Fibroblast of skin of right biceps (primary cell): ENCODE measurements at regions not wholly inside any gene's neighbourhood (a gene's known extent, or its start where the extent isn't known, plus 50 kb on each side); places are given as distances from the start of the nearest gene placed in this dataset.
A peak's percentile ranks its signal among the peaks of the same experiment; 100 is the strongest.

ENCODE experiments used
- DNase-seq: peaks from one replicate; pipeline ENCODE4 v3.0.0-alpha.2; 2013

DNA sequence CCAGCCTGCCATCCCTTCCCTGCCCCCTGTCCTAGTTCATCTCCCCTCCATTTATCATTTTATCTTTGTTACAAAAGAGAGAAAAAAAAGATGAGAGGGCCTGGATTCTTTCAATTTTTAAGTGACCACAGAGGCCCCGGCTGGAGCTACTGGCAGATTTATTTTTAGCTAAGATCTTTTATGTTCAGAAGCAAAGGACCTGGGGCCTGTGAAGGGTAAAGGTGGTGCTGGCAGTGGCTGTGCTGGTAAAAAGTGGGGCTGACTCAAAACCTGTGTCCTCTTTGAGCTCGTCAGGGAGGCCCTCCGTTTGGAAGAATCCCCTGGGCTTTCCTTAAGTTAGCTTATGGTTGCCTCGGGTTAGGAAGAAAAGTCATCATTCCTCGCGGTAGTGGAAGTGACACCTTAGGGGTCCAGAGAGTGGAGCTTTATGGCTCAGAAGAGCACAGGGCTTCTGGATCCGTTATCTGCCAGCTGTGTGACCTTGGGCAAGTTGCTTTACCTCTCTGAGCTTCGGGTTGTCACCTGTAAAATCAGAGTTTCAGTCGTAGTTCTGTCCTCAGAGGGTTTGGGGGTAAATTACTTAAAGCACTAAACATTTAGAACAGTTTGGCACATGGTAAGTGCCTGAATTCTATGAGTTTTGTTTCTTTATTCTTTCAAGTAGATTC is 923.8 kb upstream of the EEF2KMT start:
- DNase-seq, result no peak

DNA sequence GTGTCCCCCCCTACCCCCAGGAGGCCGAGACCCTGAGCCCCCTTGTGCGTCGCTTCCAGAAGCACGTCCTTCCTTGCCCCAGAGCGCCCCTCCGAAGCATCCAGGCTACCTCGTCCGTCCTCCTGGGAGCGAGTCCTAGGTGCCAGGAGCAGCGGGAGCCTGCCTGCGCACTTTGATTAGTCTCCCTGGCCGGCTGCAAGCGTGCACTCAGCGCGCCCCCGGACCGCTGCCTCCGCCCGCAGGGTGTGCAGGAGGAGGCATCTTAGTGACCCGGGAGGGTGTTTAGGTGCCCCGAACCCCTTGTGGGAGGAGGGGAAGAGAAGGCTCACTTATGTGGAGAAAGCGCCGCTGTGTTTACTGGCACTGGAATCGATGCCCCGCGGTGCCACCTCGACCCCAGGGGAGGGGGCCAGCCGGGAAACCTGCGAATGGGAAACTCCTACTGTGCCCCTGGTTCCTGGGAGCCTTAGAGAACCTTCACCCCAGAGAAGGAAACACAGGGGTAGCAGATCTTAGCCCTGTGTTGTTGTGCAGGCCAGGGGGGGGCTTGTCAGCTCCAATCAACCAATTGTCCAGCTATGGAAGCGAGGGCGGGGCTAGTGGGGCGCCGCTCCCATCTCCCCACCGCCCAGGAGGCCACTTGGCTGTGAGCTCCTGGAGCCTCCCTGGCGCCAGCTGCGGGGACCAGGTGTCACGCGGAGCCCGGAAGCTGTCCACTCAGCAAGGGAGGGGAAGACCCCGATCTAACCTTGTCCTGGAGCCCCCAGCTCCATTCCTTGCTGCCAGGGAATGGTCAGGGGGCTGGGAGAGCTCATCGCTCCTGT is 922.8 kb upstream of the EEF2KMT start:
- no peak for DNase-seq

DNA sequence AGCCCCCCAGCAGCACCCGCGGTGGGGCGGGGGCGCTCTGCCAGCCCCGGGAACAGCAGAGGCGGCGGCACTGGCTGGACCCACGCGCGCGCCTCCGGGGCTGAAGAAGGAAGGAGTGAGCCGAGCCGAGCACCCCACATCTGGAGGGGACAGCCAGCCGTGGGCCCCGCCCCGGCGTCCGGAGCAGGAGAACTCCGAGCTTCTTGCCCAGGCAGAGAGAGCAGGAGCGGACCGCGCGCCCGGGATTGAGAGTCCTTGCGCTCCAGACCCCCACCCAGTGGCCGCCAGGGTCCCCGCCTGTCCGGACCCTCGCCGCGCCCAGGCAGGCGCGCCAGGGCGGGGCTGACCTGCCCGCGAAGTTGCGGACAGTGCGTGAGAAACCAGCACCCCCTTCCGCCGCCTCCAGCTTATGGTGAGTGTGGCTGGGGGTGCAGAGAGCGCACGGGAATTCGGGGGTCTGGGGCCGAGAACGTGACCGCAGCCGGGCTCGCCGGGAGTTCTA is 921.9 kb upstream of the EEF2KMT start:
- no peak for DNase-seq

DNA sequence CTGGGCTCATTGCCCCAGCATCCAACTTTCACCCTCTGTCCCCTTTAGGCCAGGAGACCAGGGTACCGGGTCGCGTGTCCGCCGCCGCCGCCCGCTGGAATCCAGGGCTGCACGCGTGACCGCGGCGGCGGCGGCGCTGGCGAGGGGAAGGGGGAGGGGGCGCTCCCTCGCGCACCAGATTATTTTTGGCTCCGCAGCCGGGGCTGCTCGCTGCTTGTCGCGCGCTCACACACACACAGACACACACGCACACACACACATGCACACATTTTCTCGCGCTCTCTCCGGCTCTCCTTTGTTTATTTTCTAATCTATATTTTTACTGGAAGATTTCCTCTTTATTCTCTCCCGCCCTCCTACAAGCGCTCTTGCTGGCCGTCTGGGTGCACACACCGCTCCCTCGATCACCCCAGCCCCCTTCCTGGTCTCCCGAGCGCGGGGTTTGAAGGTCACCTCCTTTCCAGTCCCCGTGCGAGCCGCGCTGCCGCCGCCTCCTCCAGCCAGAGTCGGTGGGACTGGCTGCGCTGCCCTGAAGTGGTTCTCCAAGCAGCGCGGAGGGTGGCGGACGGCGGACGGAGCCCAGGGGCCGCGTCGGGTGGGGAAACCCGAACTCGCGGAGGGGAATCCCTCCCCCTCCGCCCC is 921.4 kb upstream of the EEF2KMT start:
- DNase-seq, result no peak

DNA sequence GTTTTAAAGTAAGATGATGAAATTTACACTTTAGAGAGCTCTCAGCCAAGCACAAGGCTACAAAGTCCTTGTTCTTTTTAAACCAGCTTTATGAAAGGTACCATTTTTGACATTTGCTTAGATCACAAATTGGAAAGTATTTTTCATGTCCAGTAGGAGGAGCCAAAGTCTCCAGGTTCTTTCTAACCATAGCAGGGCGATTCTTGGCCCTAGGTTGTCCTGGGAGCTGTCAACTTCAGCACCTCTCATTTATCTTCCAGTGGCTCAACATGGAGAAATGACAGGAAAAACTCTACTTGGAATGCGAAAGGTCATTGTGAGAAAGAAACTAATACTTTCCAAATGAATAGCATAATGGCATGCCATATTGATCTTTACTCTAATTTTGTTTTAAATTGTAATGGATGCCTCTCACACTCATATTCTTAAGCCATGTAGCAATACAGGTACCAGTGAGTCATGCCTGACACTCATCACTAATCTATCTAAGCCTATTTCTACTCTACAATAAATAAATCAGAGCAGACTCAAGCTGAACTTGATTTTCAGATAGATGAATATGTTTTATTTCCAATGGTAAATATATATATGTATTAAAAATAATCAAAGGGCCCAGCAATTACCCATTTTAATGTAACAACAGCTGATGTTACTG is 919.1 kb upstream of the EEF2KMT start:
- peak; percentile 6 for DNase-seq

DNA sequence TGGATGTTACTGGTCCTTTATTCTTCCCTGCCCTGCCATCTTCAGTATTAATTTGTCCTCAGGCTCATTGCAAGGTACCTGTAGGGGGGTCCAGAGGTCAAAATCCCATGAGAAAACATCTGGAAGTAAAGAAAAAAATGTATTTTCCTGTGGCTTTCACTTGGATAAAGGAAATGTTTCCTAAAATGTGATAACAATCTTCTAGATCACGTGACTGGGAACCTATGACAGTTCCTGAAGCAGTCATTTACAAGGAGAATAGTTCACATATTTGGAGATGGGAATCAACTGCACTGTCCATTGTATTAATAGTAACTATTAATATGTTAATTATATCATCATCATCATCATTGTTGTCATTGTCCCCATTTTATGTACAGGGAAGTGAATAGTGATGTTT is 915.1 kb upstream of the EEF2KMT start:
- no peak for DNase-seq

DNA sequence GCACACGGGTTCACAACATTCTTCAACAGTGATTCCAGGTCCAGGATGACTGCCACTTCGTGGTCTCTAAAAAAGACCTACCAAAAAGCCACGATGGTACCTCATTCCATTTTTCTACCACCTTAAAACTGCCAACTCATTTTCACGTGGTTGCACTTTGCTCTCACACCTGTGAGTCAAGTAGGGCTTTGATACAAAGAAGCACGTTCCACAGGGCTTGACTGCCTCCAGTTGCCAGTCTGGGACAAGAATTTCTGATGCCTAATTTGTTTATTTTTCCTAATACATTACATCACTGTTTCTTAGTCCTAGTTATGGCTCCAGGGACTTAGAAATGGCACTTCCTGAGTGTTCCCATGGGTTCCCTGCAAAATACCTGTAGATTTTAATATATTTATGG is 911.6 kb upstream of the EEF2KMT start:
- no peak for DNase-seq

DNA sequence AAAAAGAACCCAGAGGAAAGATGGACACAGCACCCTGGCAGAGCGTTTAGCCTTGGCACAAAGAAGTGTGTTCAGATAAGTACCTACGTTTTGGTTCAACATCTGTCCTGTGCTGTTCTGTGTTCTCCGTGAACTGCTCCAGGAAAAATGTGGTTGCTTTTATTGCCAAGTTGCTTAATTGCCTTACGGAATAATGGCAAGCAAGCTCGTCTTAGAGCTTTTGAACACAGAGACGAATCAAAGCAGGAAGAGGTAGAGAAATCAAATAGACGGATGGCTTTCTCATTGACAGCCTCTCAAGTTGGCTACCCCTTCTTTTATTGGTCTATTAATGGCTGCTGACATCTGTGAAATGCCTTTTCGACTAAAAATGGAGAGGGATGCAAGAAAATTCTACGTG is 911.1 kb upstream of the EEF2KMT start:
- no peak for DNase-seq

DNA sequence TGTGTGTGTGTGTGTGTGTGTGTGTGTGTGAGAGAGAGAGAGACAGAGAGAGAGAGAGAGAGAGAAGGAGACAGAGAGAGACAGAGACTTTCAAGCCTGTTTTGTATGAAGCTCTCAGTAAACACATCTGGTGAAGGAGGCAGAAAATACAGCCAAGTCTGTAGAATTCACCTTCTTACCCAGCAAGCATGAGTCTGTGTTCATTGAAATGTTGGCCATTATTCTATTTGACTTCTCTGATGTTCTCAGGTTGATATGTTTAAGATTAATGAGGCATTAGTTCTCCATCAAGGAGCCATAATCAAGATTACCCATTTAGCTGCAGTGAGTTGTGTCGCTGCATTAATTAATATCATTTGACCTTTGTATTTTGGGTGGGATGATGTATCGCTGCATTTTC is 895.8 kb upstream of the EEF2KMT start:
- DNase-seq, result no peak

DNA sequence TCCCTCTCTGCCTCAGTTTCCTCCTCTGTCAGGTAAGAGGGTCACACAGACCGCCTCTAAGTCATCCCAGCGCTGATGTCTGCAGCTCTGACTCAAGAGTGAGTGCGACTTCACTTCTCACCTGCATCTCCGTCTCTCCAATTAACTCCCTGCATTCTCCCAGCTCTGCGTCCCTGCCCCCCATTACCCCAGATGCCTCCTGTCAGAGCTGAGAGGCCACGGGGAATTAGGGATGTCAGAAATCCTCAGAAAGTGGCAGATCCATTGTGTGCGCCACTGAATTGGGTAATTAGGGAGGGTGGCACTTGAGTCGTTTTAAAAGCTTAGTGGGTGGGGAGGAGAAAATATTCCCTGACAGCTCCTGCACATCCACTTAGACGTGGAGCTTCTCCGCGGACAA is 885.4 kb upstream of the EEF2KMT start:
- DNase-seq, result no peak

DNA sequence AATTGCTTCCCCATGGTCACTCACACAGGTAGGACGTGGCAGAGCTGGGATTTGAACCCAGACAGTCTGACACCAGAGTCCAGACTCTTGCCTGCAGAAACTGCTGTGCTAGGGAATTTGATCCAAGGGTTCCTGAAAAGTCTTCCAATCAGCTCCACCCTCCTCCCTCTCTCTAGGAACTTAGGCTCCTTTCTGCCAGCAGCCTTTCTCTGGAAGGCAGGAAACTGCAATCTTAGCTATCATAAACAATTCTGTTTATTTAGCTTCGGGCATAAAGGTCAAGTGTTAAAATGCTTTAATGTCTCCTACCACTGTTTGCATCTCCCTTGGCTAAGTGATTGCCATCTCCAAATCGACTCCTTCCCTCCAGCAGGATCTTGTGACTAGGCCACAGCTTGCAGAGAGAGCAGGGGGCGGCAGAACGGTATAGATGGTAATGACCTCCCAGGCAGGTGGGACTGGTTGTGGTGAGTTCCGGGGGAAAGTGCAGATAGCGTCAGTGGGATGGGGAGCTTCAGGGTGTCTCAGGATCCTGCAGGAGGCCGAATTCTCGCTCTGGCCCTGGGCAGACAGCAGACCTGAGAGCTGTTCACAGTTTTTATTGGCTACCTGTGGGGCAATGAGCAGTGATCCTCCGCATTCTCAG is 882.4 kb upstream of the EEF2KMT start:
- DNase-seq, result no peak

DNA sequence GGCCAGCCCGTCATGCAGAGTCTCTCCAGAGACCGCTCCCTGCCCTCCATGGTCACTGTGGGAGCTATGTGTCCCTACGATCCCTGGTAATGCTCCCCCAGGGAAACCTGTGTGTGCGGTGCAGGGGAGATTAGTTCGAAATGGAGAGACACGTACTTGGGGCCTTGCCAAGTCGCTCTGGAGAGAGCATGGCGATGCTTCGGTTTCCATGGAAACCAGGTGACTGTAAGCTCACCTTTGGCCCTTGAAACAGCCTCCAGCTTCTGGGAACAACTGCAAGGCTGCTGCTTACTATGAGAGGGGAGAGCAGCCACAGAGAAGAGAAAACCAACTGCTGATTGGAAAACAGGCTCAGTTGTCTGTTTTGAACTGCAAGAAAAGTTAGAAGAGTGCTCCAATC is 879.7 kb upstream of the EEF2KMT start:
- DNase-seq, result no peak

DNA sequence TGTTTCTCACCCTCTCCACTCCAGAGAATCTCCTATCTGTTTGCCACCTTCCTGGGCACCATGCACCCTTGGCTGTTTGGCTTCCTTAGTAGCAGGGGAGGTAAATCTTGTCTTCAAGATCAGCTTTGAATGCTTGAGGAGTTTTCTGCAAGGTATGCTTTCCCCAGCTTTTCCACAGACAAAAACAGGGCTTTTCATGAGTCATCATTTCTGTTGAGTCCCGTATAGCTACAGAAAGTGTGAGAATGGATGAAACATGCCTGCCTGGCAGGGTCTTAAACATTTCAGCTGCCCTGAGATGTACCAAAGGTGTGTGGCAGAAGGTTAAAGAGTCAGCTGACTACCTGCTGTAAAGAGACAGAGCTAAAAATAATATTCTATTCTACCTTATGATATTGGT is 875.2 kb upstream of the EEF2KMT start:
- no peak for DNase-seq

DNA sequence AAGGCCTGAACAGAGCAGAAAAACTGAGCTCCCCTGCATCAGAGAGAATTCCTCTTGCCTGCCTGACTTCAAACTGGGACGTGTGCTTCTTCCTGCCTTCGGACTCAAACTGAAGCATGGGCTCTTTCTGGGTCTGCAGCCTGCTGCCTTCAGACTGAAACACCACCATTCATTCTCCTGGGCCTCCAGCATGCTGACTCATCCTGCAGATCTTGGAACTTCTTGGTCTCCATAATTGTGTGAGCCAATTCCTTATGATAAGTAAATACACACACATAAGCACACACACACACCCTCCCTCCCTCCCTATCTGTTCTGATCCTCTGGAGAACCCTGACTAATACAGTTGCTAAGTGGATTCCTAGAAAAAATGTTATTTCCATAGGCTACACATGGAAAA is 874.3 kb upstream of the EEF2KMT start:
- no peak for DNase-seq

DNA sequence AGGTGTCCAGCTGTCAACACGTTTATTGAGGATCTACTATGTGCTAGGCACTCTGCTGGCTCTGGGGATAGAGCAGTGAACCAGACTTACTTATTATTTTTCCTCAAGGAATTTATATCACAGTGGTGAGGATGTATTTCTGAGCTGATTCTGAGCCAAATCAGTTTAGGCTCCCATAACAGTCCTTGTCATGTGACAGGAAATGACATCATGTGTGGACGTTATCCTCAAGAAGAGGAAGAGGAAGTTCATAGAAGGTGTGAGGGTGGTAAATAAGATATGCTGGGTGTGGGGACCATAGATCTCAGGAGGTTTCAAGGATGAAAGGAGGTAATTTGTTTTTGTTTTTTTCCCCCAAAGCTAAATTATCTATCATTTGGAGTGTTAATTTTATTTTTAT is 873.5 kb upstream of the EEF2KMT start:
- no peak for DNase-seq

DNA sequence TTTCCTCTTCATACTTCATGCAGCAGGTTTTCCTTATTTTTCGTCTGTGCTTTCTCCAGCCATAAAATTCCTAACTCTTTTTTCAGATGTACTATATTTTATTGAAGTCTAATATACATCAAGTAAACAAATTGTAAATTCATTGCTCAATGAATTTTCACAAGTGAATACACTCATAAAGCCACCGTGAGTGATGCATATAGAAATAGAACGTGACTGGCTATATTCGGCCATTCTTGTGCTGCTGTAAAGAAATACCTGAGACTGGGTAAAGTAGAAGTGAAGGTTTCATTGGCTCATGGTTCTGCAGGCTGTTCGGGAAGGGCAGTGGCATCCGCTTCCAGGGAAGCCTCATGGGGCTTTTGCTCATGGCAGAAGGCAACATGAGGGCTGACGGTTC is 868.4 kb upstream of the EEF2KMT start:
- DNase-seq, result no peak

DNA sequence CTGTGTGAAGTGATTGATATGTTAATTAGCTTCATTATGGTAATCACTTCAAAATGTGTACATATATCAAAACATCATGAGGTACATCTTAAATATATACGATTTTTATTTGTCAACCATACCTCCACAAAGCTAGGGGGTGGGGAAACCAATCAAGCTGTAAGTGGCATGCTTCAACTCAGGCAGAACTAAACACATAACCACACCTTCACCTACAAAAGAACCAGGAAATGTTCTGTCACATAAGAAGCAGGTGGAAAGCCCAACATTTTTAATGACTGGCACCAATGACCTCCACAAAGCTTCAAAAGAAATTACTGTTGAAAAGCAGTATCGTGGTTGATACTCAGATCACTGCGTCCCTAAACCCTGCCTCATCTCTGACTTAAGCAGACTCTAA is 867.7 kb upstream of the EEF2KMT start:
- no peak for DNase-seq

DNA sequence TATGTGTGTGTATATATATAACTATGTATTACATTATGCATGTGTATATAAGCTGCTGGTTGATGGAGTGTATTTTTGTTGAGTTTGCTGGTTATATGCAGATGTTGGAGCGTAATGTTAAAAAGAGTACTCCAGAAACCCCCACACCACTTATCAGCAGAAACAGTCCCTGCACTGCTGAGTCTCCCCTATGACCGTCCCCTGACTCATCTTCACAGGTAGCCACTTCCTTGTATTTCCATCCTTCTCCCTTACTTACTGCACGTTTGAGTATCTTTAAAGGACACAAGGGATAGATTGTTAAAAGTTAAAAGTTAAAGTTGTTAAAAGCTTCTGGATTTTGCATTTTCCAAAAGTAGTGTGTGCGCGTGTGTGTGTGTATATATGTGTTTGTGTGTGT is 853.9 kb upstream of the EEF2KMT start:
- no peak for DNase-seq

DNA sequence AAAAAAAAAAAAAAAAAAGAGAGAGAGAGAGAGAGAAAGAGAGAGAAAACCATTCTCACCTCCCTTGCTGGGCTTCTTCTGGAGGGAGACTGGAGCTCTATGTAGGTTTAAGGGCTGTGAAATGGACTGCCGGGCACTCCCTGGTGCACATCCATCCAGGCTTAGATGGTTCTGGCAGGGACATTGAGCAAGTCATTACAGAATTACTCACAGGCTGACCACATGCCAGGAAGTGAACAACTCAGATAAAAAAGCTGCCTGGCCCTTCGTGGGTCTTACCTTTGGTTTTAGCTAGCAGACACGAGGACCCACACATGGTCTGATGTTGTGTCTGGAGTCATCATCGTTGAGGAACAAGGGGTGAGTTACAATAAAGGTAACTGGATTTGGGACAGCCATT is 847.4 kb upstream of the EEF2KMT start:
- no peak for DNase-seq

DNA sequence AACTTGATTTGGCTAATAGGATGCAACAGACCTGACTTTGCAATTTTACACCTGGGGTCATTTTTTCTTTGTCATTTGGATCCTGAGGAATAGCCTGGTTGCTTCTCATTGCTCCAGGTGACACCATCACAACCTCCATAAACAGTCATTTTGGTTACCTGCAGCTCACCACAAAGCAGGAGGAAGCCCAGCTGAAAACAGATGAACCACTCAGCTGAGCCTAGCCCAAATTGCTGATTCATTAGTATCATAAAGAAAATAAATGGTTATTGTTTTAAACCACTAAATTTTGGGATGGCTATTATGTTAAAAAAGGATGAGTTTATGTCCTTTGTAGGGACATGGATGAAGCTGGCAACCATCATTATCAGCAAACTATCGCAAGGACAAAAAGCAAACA is 841.0 kb upstream of the EEF2KMT start:
- DNase-seq, result no peak

DNA sequence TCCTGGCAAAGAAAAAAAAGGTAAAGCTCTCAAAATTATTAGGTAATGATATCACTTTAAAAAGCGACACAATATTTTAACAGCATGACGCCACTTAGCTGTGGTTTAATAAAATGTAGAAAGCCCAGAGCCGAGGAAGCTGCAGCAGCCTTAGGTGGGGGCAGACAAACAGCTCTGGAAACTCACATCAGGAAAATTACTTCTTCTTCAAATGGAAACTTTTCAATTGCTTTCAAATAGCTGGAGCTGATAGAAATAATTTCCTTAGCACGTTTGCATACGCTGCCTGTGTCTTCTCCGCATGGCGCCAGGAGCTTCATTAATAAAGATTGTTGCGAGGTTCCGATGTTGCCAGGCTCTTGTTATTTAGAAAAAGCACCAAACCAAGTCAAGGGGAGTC is 835.3 kb upstream of the EEF2KMT start:
- DNase-seq, result no peak

DNA sequence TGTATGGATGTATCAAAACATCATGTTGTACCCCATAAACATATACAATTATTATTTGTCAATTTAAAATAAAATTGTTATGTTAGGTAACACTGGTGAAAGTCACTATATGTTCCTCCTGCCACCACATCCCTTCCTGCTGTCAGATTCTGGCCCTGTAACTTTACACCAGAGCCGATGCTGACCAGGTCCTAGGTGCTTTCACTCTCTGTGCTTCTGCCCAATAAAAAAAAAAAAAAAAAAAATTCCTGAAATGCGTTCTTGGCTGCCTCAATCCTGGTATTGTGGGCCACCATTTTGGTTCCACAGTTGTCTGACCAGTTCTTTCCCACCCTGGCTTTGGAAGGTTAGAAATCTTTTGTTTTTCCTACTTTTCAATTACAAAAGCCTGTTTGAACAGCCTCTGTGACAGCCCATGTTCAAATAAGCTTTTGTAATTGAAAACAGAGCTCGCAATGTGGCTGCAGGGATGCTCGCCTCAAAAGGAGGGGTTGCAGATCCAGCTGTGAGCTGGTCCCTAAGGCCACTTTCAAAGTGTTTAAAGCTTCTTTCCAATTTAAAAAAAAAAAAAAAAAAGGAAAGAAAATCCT is 831.0 kb upstream of the EEF2KMT start:
- DNase-seq, result no peak

DNA sequence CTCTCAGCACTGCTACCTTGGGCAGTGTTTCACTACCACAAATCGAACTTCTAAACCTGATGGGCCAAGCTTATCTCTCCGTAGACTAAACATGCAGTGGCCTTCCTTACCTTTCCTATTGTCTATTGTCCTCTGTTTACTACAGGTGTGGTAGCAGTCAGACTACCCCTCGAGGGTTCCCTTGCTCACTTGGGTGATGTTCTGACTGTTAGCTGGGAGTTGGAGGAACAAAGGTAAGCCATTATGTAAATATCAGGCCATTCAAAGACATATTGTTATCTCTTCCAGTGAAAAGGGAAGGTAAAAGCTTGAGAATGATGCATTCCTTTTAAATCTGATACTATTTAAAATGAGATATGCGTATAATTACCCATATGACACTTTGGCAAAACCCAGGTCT is 828.3 kb upstream of the EEF2KMT start:
- no peak for DNase-seq
